ENCODE measurements at regions not wholly inside any gene's neighbourhood (a gene's known extent, or its start where the extent isn't known, plus 50 kb on each side); places are given as distances from the start of the nearest gene placed in this dataset.

- Histone ChIP-seq H3K9me3 (ENCODE audit: insufficient read depth, low read depth, low read length) (no peaks in the 10 kb centered on the region), H3F3A (ENCODE audit: low read depth) (no peaks in the 10 kb centered on the region), H3K9ac (ENCODE audit: low read depth, low read length, poor library complexity, severe bottlenecking) (no peak overlapping the region), H3K79me2 (ENCODE audit: insufficient read depth, low read length) (no peaks in the 10 kb centered on the region), H3K4me2 (ENCODE audit: low read depth, low read length, poor library complexity, severe bottlenecking) (no peak overlapping the region), H3K36me3 (ENCODE audit: insufficient read depth, low read length) (no peaks in the 10 kb centered on the region), H3K4me3 (ENCODE audit: low read length, poor library complexity, severe bottlenecking) (no peak overlapping the region), H4K20me1 (ENCODE audit: insufficient read depth, low read length, poor library complexity, severe bottlenecking) (no peaks in the 10 kb centered on the region), H2AFZ (ENCODE audit: low read length) (no peak overlapping the region), H3K9me2 (replicated peaks; ENCODE audit: low read depth, low read length) (no peaks in the 10 kb centered on the region), H3K27me3 (ENCODE audit: insufficient read depth, low read length, poor library complexity, severe bottlenecking) (no peaks in the 10 kb centered on the region), H3K4me1 (ENCODE audit: insufficient read depth, low read length, poor library complexity, severe bottlenecking) (no peaks in the 10 kb centered on the region)
- no peak for TF ChIP-seq EZH2phosphoT487 (IDR thresholded peaks at IDR 0.05; ENCODE audit: borderline replicate concordance)
- no peak for TF ChIP-seq CTCF (conservative IDR thresholded peaks at IDR 0.05; ENCODE audit: low read length)
Observed at GRCh38 chr10:57706016-57706415, 561.7 kb downstream of the IPMK start.

- no peaks in the 10 kb centered on the region for H3K79me2 ChIP-seq (ENCODE audit: insufficient read depth, low read length)
- H3K9me3 ChIP-seq (ENCODE audit: insufficient read depth, low read depth, low read length), result no peaks in the 10 kb centered on the region
- H3K4me1 ChIP-seq (ENCODE audit: insufficient read depth, low read length, poor library complexity, severe bottlenecking), result no peaks in the 10 kb centered on the region
- no peaks in the 10 kb centered on the region for H4K20me1 ChIP-seq (ENCODE audit: insufficient read depth, low read length, poor library complexity, severe bottlenecking)
- no peaks in the 10 kb centered on the region for H3K9me2 ChIP-seq (replicated peaks; ENCODE audit: low read depth, low read length)
- TF ChIP-seq EZH2phosphoT487 (IDR thresholded peaks at IDR 0.05; ENCODE audit: borderline replicate concordance), result no peak
- H2AFZ ChIP-seq (ENCODE audit: low read length), result no peak overlapping the region
- H3F3A ChIP-seq (ENCODE audit: low read depth), result no peaks in the 10 kb centered on the region
- H3K9ac ChIP-seq (ENCODE audit: low read depth, low read length, poor library complexity, severe bottlenecking), result no peak overlapping the region
- no peak overlapping the region for H3K4me3 ChIP-seq (ENCODE audit: low read length, poor library complexity, severe bottlenecking)
- H3K4me2 ChIP-seq (ENCODE audit: low read depth, low read length, poor library complexity, severe bottlenecking), result no peak overlapping the region
- no peaks in the 10 kb centered on the region for H3K27me3 ChIP-seq (ENCODE audit: insufficient read depth, low read length, poor library complexity, severe bottlenecking)
- no peaks in the 10 kb centered on the region for H3K36me3 ChIP-seq (ENCODE audit: insufficient read depth, low read length)
Observed at GRCh38 chr10:57699944-57700343, 567.8 kb downstream of the IPMK start.

- Histone ChIP-seq H2AFZ (ENCODE audit: low read length) (no peak overlapping the region), H3K4me2 (ENCODE audit: low read depth, low read length, poor library complexity, severe bottlenecking) (no peak overlapping the region), H3K9me3 (ENCODE audit: insufficient read depth, low read depth, low read length) (no peaks in the 10 kb centered on the region)
Observed at GRCh38 chr10:57696641-57697040, 571.1 kb downstream of the IPMK start.

More at GRCh38 chr10:57696641-57697040, 571.1 kb downstream of the IPMK start:
- Histone ChIP-seq H3K4me1 (ENCODE audit: insufficient read depth, low read length, poor library complexity, severe bottlenecking) (no peaks in the 10 kb centered on the region), H3K79me2 (ENCODE audit: insufficient read depth, low read length) (no peaks in the 10 kb centered on the region), H3K27me3 (ENCODE audit: insufficient read depth, low read length, poor library complexity, severe bottlenecking) (no peaks in the 10 kb centered on the region), H3K36me3 (ENCODE audit: insufficient read depth, low read length) (no peaks in the 10 kb centered on the region), H3F3A (ENCODE audit: low read depth) (no peaks in the 10 kb centered on the region), H3K9ac (ENCODE audit: low read depth, low read length, poor library complexity, severe bottlenecking) (no peak overlapping the region), H3K4me3 (ENCODE audit: low read length, poor library complexity, severe bottlenecking) (no peak overlapping the region), H4K20me1 (ENCODE audit: insufficient read depth, low read length, poor library complexity, severe bottlenecking) (no peaks in the 10 kb centered on the region), H3K9me2 (replicated peaks; ENCODE audit: low read depth, low read length) (no peaks in the 10 kb centered on the region)
- no peak for TF ChIP-seq EZH2phosphoT487 (IDR thresholded peaks at IDR 0.05; ENCODE audit: borderline replicate concordance)
- no peak for TF ChIP-seq CTCF (conservative IDR thresholded peaks at IDR 0.05; ENCODE audit: low read length)
